Activated CD4-positive, alpha-beta T cell treated with anti-CD3 and anti-CD28 coated beads, Interleukin-2, amount 10 ng/mL, durations not matched to agents 24 days and 14 days (primary cell): ENCODE measurements at regions not wholly inside any gene's neighbourhood (a gene's known extent, or its start where the extent isn't known, plus 50 kb on each side); places are given as distances from the start of the nearest gene placed in this dataset.

Experiments used
- DNase-seq: peaks from one replicate; pipeline ENCODE4 v3.0.0; 2022
- H3K27ac Mint-ChIP-seq: one replicate; pipeline ENCODE4 v1.8.0; 2022; ENCODE audit warnings: mild to moderate bottlenecking, mixed read lengths
- H3K27me3 Mint-ChIP-seq: one replicate; pipeline ENCODE4 v1.8.0; 2022; ENCODE audit warnings: mixed read lengths
- H3K36me3 Mint-ChIP-seq: one replicate; pipeline ENCODE4 v1.8.0; 2022; ENCODE audit warnings: low read depth, mild to moderate bottlenecking, mixed read lengths
- H3K4me1 Mint-ChIP-seq: one replicate; pipeline ENCODE4 v1.8.0; 2021; ENCODE audit warnings: mixed read lengths
- H3K4me3 Mint-ChIP-seq: one replicate; pipeline ENCODE4 v1.8.0; 2022; ENCODE audit warnings: mild to moderate bottlenecking, moderate library complexity, mixed read lengths
- H3K9me3 Mint-ChIP-seq: one replicate; pipeline ENCODE4 v1.8.0; 2021; ENCODE audit warnings: mixed read lengths
- intact Hi-C: fragments of 100-400 bp; cut with micrococcal nuclease; formaldehyde crosslinking; loops from one replicate; pipeline ENCODE4 v1.15.1; 2023

DNA sequence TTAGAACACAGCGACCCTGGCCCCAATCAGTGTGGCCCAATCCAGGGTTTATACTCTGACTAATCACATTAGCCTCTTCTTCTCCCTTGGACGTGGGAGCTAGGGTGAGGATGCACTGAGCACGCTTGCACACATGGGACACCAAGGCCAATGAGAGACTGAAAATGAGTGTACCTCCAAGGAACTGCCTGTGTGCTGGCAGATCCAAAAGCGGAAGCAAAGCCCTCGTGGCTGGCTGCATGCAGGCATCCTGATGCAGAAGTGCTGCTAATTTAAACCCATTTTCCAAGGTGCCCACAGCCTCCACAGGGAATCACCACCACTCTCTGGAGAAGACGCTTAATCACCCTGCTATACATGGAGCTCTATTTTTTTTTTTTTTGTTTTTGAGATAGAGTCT is 375.3 kb upstream of the XYLT1 start:
- H3K27ac Mint-ChIP-seq = no peak overlapping the region

GRCh38 chr16:17845031-17845430 is 374.3 kb upstream of the XYLT1 start:
- Mint-ChIP-seq H3K27ac (no peak overlapping the region), H3K9me3 (no peaks in the 10 kb centered on the region), H3K27me3 (no peaks in the 10 kb centered on the region), H3K4me3 (no peak overlapping the region), H3K36me3 (no peaks in the 10 kb centered on the region), H3K4me1 (no peaks in the 10 kb centered on the region)
- intact Hi-C loops = no loop called here
- no peak for DNase-seq

More for the DNA sequence above, 375.3 kb upstream of the XYLT1 start:
- intact Hi-C loops = no loop called here
- Mint-ChIP-seq H3K4me1 (no peaks in the 10 kb centered on the region), H3K36me3 (no peaks in the 10 kb centered on the region), H3K27me3 (no peaks in the 10 kb centered on the region), H3K9me3 (no peaks in the 10 kb centered on the region), H3K4me3 (no peak overlapping the region)
- DNase-seq = no peak

DNA sequence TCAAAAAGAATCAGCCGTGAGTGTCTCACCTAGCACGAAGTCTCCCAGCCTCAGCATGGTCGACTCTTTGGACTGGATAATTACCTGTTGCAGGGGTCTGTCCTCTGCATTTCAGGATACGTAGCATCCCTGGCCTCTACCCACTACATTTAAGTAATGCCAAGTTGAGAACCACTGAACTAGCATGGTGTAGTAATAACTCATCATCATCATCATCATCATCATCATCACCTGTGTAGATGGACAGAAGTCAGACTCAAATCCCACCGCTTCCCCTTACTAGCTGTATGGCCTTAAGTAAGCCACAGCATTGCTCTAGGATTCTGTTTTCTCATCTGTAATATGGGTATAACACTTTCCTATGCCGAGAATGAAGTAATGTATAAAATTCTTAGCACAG is 373.1 kb upstream of the XYLT1 start:
- Mint-ChIP-seq H3K4me3 (no peak overlapping the region), H3K9me3 (no peaks in the 10 kb centered on the region), H3K27me3 (no peaks in the 10 kb centered on the region), H3K4me1 (no peaks in the 10 kb centered on the region), H3K27ac (no peak overlapping the region), H3K36me3 (no peaks in the 10 kb centered on the region)
- DNase-seq = no peak
- intact Hi-C loops = no loop called here

DNA sequence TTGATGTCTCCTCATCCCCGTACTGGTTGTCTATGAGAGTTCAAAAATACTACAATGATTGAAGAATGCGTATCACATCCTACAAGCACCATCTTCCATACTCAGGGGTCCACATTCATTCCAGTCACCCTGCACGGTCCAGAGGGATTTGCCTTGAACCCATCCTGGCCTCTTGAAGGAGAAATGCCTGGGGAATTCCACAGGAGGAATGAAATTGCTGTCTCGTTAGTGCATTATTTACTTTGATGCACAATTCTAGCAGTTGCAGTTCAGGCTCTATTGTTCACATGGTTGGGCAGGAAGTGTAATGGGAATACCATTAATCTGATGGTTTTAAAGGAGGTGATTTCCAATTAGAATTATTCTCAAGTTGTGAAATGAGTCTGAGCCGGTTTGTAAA is 369.1 kb upstream of the XYLT1 start:
- no peak for DNase-seq
- Mint-ChIP-seq H3K4me3 (no peak overlapping the region), H3K27me3 (no peaks in the 10 kb centered on the region), H3K9me3 (no peaks in the 10 kb centered on the region), H3K36me3 (no peaks in the 10 kb centered on the region), H3K27ac (no peak overlapping the region), H3K4me1 (no peaks in the 10 kb centered on the region)
- intact Hi-C loops = no loop called here

- DNase-seq = no peak
- no peaks in the 10 kb centered on the region for H3K9me3 Mint-ChIP-seq
- intact Hi-C loops = no loop called here
Observed at GRCh38 chr16:17839272-17839671, 368.5 kb upstream of the XYLT1 start.

DNA sequence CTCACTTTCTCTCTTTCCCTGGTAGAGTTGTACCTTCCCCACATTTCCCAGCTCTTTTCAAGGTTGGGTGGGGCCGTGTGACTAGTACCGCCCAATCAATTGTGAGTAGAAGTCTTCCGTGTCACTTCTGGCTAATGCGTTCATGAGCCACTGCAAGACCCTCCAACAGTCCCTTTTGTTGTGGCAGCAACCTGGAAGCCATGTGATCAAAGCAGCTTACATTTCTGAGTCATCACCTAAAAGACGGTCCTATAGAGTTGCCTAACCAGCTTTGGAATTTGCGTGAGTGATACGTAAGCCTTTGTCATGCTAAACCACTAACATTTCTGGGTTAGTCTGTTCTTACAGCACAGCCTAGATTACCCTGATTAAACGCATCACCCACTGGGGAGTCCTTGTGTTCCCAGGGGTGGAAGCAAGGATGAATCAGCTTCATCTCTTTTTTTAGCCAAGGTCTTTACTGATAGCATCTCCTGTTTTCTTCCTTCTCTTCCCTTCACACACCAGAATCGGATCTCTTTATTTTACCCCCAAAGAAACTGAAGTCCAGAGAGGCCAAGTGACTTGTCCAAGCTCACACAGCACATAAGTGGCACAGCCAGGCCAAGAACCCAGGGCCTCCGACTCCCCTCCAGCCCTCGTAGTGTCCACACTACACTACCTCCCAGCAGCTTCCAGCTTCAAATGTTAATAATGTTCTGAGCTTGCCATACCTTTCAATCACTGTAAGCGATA is 366.3 kb upstream of the XYLT1 start:
- Mint-ChIP-seq H3K9me3 (no peaks in the 10 kb centered on the region), H3K27ac (no peak overlapping the region), H3K27me3 (no peaks in the 10 kb centered on the region), H3K4me3 (no peak overlapping the region), H3K4me1 (no peaks in the 10 kb centered on the region), H3K36me3 (no peaks in the 10 kb centered on the region)
- no peak for DNase-seq
- intact Hi-C loops = no loop called here

More at GRCh38 chr16:17839272-17839671, 368.5 kb upstream of the XYLT1 start:
- H3K4me1 Mint-ChIP-seq = no peaks in the 10 kb centered on the region
- no peak overlapping the region for H3K4me3 Mint-ChIP-seq
- H3K27ac Mint-ChIP-seq = no peak overlapping the region
- H3K27me3 Mint-ChIP-seq = no peaks in the 10 kb centered on the region
- H3K36me3 Mint-ChIP-seq = no peaks in the 10 kb centered on the region

DNA sequence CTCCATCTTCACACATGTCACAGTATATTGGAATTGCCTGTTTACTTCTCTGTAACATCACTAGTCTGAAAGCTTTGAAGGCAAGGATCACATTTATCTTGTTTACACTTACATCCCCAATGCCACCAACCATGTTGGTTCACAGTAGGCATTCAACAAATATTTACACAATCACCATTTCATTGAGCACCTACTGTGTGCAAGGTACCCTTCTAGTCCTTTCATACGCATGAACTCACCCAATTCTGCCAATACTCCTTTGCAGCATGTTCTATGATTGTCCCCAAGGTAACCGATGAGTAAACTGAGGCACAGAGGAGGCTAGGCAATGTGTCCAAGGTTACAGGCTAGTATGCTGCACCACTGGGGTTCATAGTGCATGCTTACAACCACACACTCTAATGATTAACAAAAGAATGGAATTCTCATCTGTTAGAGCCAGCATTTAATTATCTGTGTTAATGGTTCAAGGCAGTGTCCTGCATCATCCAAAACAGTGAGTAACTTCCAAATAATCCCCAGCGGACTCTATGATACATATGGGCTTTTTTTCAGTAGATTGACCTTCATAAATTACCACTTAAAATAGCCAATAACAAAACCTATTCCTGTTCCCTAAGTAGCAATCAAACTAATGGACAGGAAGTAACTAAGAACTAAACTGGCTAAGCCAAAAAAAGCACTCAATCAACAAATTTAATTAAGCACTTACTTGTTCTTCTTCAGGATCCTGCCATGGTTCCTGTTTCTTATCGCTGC is 364.5 kb upstream of the XYLT1 start:
- Mint-ChIP-seq H3K4me3 (no peak overlapping the region), H3K36me3 (no peaks in the 10 kb centered on the region), H3K4me1 (no peaks in the 10 kb centered on the region), H3K27ac (no peak overlapping the region), H3K9me3 (no peaks in the 10 kb centered on the region), H3K27me3 (no peaks in the 10 kb centered on the region)
- DNase-seq = no peak
- intact Hi-C loops = no loop called here

DNA sequence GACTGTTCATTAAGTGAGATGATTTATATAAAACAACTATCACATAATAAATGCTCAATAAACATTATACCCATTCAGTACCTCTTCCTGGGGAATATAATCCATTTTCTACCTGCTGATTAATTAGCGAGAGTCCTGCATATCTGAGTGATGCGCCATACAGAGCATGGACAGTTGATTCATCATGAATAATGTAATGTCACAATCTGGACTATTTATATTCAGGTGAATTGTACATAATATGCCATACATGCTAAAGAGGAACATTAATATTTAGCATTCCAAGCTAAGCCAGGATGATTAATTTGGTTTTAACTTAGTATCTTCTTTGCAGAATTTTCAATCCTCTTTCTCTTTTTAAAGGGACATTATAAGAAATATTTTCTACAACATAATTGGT is 362.0 kb upstream of the XYLT1 start:
- intact Hi-C loops = no loop called here
- Mint-ChIP-seq H3K4me1 (no peaks in the 10 kb centered on the region), H3K9me3 (no peaks in the 10 kb centered on the region), H3K27me3 (no peaks in the 10 kb centered on the region), H3K4me3 (no peak overlapping the region), H3K36me3 (no peaks in the 10 kb centered on the region), H3K27ac (no peak overlapping the region)
- no peak for DNase-seq

DNA sequence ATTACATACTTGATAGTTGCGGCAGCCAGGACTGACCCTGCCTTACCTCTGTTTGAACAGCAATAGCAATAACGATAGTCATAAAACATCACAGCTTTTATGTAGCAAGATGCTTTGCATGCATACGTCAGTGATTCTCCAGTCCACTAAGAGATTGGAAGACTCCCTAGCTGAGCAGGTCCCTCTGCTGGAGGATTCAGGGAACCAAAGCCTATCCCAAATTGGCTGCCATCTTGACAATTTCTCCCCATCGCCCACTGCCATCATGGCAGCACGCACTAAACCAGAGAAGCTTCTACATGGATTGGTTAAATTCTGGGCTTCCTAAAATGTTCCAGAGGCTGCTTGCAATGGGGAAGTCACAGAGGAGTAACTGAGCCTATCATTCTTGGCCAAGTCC is 360.6 kb upstream of the XYLT1 start:
- Mint-ChIP-seq H3K9me3 (no peaks in the 10 kb centered on the region), H3K27me3 (no peaks in the 10 kb centered on the region), H3K4me1 (no peaks in the 10 kb centered on the region), H3K36me3 (no peaks in the 10 kb centered on the region), H3K27ac (no peak overlapping the region), H3K4me3 (no peak overlapping the region)
- intact Hi-C loops = no loop called here
- no peak for DNase-seq

DNA sequence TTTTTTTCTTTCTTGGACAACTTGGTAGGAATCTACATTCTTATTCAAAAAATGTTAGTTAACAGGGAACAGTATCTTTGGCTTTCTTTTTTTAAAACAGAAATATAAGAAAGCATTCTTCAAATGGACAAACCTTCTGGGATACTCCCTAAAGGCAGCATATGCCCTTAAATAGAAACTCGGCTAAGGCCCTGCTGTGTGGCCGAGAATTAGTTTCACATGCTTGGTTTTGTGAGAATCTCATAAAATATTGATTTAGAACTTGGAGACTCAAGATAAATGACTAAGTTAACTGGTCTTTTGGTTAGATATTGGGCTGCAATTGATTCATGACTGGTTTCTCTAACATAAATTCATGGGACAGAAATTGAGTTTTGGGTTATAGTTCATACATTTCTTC is 359.9 kb upstream of the XYLT1 start:
- intact Hi-C loops = no loop called here
- no peaks in the 10 kb centered on the region for H3K27me3 Mint-ChIP-seq
- no peak for DNase-seq
- H3K36me3 Mint-ChIP-seq = no peaks in the 10 kb centered on the region
- no peak overlapping the region for H3K27ac Mint-ChIP-seq
- no peaks in the 10 kb centered on the region for H3K9me3 Mint-ChIP-seq
- no peaks in the 10 kb centered on the region for H3K4me1 Mint-ChIP-seq
- H3K4me3 Mint-ChIP-seq = no peak overlapping the region

- H3K9me3 Mint-ChIP-seq = no peaks in the 10 kb centered on the region
- no peak overlapping the region for H3K27ac Mint-ChIP-seq
- DNase-seq = no peak
- intact Hi-C loops = no loop called here
- H3K4me3 Mint-ChIP-seq = no peak overlapping the region
- H3K27me3 Mint-ChIP-seq = no peaks in the 10 kb centered on the region
- H3K36me3 Mint-ChIP-seq = no peaks in the 10 kb centered on the region
- H3K4me1 Mint-ChIP-seq = no peaks in the 10 kb centered on the region
Observed at GRCh38 chr16:17829811-17830210, 359.1 kb upstream of the XYLT1 start.

DNA sequence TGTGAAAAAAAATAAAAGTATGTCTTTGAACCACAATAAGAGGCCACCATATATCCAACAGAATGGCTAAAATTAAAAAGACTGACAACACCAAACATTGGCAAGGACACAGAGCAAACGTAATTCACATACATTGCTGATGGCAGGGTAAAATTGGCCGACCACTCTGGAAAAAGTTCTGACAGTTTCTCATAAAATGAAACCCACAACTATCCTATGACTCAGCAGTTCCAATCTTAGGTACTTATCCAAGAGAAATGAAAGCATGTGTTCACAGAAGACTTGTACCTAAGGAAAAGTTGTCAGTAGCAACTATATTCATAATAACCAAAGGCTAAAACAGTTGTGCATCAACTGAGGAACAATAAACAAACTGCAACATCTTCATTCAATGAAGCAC is 357.3 kb upstream of the XYLT1 start:
- intact Hi-C loops = no loop called here
- Mint-ChIP-seq H3K4me1 (no peaks in the 10 kb centered on the region), H3K36me3 (no peaks in the 10 kb centered on the region)

GRCh38 chr16:17827313-17827712 is 356.6 kb upstream of the XYLT1 start:
- no peaks in the 10 kb centered on the region for H3K4me1 Mint-ChIP-seq
- intact Hi-C loops = no loop called here
- no peak overlapping the region for H3K4me3 Mint-ChIP-seq
- H3K36me3 Mint-ChIP-seq = no peaks in the 10 kb centered on the region
- DNase-seq = no peak
- no peaks in the 10 kb centered on the region for H3K27me3 Mint-ChIP-seq
- no peak overlapping the region for H3K27ac Mint-ChIP-seq
- H3K9me3 Mint-ChIP-seq = no peaks in the 10 kb centered on the region

More for the DNA sequence above, 357.3 kb upstream of the XYLT1 start:
- H3K27me3 Mint-ChIP-seq = no peaks in the 10 kb centered on the region
- no peak for DNase-seq
- H3K4me3 Mint-ChIP-seq = no peak overlapping the region
- H3K9me3 Mint-ChIP-seq = no peaks in the 10 kb centered on the region
- no peak overlapping the region for H3K27ac Mint-ChIP-seq

DNA sequence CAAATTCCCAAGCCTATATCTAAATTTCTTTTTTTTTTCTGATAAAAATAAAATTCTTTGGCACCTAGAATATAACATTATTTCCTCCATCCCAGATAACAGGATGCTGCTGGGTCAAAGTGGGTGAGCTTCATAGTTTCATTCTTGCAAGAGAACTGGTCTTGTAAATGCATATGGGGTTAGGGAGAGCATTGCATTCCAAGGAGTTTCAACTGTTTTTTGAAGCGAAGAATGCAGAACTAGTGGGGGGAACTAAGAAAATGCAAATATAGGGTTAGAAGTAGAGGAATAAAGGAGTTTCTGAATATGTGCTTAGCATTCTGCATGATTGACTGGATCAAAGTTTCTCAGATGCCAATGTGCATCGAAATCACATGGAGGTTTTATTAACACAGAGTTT is 347.2 kb upstream of the XYLT1 start:
- DNase-seq = no peak
- Mint-ChIP-seq H3K27ac (no peak overlapping the region), H3K36me3 (no peaks in the 10 kb centered on the region), H3K4me3 (no peak overlapping the region), H3K27me3 (no peaks in the 10 kb centered on the region), H3K9me3 (peaks cover 8% of the 10 kb centered on the region), H3K4me1 (no peaks in the 10 kb centered on the region)
- intact Hi-C loops = no loop called here

DNA sequence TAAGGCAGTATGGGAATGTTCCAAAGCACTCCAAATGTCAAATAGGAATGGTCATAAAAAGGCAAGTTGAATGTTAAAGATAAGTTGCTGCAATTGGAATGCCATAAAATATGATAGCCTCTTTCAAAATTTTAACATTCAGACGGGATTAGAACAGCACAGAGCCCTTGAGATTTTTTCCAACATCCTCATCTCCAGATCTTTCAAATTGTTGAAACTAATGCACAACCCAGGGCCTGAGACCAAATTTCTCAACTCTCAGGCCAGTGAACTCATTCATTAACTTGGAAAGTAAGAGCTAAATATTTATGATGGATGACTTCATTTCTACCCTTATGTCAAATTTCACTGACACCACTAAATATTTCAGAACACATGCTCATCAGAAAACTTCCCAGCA is 346.5 kb upstream of the XYLT1 start:
- no peak overlapping the region for H3K27ac Mint-ChIP-seq
- intact Hi-C loops = no loop called here

More for the DNA sequence above, 346.5 kb upstream of the XYLT1 start:
- DNase-seq = no peak
- Mint-ChIP-seq H3K4me3 (no peak overlapping the region), H3K27me3 (no peaks in the 10 kb centered on the region), H3K9me3 (peaks cover 8% of the 10 kb centered on the region), H3K36me3 (no peaks in the 10 kb centered on the region), H3K4me1 (no peaks in the 10 kb centered on the region)
